Ascending aorta (tissue), 2 donors: ENCODE measurements at regions not wholly inside any gene's neighbourhood (a gene's known extent, or its start where the extent isn't known, plus 50 kb on each side); places are given as distances from the start of the nearest gene placed in this dataset.
A peak's percentile ranks its signal among the peaks of the same experiment; 100 is the strongest.
"Not testable (repeated sequence)": the region's sequence is repeated elsewhere in the genome, so short reads cannot be mapped to it uniquely, and the experiment has no call there.

ENCODE experiments used
- DNase-seq, 2 donors: peaks; one replicate each; pipeline ENCODE4 v3.0.0-alpha.2; 2019; ENCODE audit warnings: low spot score in 2 of 2
- H3K27ac ChIP-seq, 2 donors: fragments of 200-600 bp; sonication (generic); one replicate each; pipeline ENCODE4 v1.5.1; 2016 to 2017; ENCODE audit warnings: mild to moderate bottlenecking in 1 of 2
- H3K27me3 ChIP-seq: fragments of 200-600 bp; sonication (generic); one replicate; pipeline ENCODE4 v1.5.1; 2017
- H3K36me3 ChIP-seq, 2 donors: fragments of 200-600 bp; sonication (generic); one replicate each; pipeline ENCODE4 v1.5.1; 2016
- H3K4me1 ChIP-seq, 2 donors: fragments of 200-600 bp; sonication (generic); one replicate each; pipeline ENCODE4 v1.5.1; 2016 to 2017; ENCODE audit warnings: mild to moderate bottlenecking in 1 of 2
- H3K4me3 ChIP-seq, 2 donors: fragments of 200-600 bp; sonication (generic); one replicate each; pipeline ENCODE4 v1.5.1; 2016 to 2017; ENCODE audit warnings: mild to moderate bottlenecking in 1 of 2
- H3K9me3 ChIP-seq, 2 donors: fragments of 200-600 bp; sonication (generic); one replicate each; pipeline ENCODE4 v1.5.1; 2016
- intact Hi-C: fragments of 100-400 bp; cut with DNase I; formaldehyde crosslinking; loops from one replicate; pipeline ENCODE4 v1.15.1; 2023
- TF ChIP-seq, protein P1 (sequence below), 3 experiments: fragments of 200-600 bp in 2 of 3; fragments of 450-650 bp in 1 of 3; sonication (generic) in 2 of 3; IDR thresholded peaks; one replicate each; pipeline ENCODE4 v1.5.1; 2016 to 2019; ENCODE audit warnings: antibody characterized with exemption in 3 of 3, mild to moderate bottlenecking in 1 of 3, moderate library complexity in 1 of 3

- DNase-seq, H3K4me3 ChIP-seq, intact Hi-C loops: not testable (repeated sequence)
These were observed 323.5 kb downstream of the KLF13 start for GRCh38 chr15:31650055-31650701.

DNA sequence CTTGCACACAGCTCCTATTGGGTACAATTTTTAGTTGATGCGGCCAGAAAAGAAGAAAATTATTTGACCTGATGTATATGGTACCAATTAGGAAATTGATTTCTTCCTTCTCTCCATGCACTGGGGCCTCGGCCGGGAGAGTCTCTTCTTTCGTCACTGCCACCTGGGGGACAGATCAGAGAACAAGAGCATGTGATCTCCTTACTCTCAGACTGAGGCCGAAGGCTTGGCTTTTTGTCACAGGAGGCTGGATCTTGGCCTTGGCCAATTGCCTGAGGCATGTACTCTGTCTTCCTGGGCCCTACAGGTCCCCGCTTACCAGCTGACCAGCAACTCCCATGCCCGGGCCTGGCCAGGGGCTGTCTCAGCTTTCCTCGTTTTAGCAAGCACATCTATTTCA is 330.3 kb downstream of the KLF13 start:
- H3K27me3 ChIP-seq, H3K36me3 ChIP-seq, H3K4me3 ChIP-seq, intact Hi-C loops, DNase-seq, H3K27ac ChIP-seq, H3K9me3 ChIP-seq, H3K4me1 ChIP-seq: not testable (repeated sequence)

More at GRCh38 chr15:31650055-31650701, 323.5 kb downstream of the KLF13 start:
- not testable (repeated sequence) for H3K4me1 ChIP-seq, H3K27me3 ChIP-seq, H3K36me3 ChIP-seq, H3K27ac ChIP-seq, H3K9me3 ChIP-seq
- TF ChIP-seq, protein P1, sequence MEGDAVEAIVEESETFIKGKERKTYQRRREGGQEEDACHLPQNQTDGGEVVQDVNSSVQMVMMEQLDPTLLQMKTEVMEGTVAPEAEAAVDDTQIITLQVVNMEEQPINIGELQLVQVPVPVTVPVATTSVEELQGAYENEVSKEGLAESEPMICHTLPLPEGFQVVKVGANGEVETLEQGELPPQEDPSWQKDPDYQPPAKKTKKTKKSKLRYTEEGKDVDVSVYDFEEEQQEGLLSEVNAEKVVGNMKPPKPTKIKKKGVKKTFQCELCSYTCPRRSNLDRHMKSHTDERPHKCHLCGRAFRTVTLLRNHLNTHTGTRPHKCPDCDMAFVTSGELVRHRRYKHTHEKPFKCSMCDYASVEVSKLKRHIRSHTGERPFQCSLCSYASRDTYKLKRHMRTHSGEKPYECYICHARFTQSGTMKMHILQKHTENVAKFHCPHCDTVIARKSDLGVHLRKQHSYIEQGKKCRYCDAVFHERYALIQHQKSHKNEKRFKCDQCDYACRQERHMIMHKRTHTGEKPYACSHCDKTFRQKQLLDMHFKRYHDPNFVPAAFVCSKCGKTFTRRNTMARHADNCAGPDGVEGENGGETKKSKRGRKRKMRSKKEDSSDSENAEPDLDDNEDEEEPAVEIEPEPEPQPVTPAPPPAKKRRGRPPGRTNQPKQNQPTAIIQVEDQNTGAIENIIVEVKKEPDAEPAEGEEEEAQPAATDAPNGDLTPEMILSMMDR (IDR thresholded peaks at IDR 0.05), result peak in 2 of 3 experiments; percentile 19 to 33

DNA sequence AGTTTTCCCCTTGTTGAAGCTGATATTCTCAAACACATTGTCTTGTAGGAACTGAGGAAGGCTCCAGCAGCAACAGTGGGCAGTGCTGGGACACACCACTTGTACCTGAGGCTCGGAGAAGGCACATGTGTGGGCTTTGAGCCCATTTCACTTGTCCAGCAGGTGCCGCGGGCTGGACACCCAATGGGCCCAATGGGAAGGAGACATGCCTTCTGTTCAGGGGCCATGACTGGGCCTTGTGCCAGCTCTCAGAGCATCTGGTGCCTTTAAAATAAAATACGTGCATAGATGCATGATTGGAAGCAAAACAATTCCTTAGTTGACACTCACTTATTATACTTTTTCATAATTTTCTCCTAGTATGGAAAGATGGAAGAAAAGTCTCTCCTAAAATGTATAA is 334.2 kb downstream of the KLF13 start:
- intact Hi-C loops, result no loop called here
- no peak overlapping the region for H3K4me3 ChIP-seq
- TF ChIP-seq, protein P1 (IDR thresholded peaks at IDR 0.05), result no peak
- H3K27ac ChIP-seq, result no peak overlapping the region
- H3K36me3 ChIP-seq, result no peaks in the 10 kb centered on the region
- H3K4me1 ChIP-seq, result no peaks in the 10 kb centered on the region
- no peak for DNase-seq
- peaks cover 0 to 4% of the 10 kb centered on the region in 2 donors for H3K9me3 ChIP-seq
- no peaks in the 10 kb centered on the region for H3K27me3 ChIP-seq

- H3K9me3 ChIP-seq, H3K27me3 ChIP-seq, H3K36me3 ChIP-seq, DNase-seq, intact Hi-C loops, H3K4me1 ChIP-seq, H3K27ac ChIP-seq, H3K4me3 ChIP-seq: not testable (repeated sequence)
These were observed 339.1 kb downstream of the KLF13 start for GRCh38 chr15:31665732-31666131.

GRCh38 chr15:31669158-31669908 is 342.7 kb downstream of the KLF13 start:
- intact Hi-C loops, H3K4me1 ChIP-seq, DNase-seq, H3K4me3 ChIP-seq, H3K9me3 ChIP-seq, H3K27ac ChIP-seq, H3K27me3 ChIP-seq, H3K36me3 ChIP-seq: not testable (repeated sequence)

- H3K27ac ChIP-seq, intact Hi-C loops, DNase-seq, H3K9me3 ChIP-seq, H3K27me3 ChIP-seq, H3K36me3 ChIP-seq, H3K4me3 ChIP-seq, H3K4me1 ChIP-seq: not testable (repeated sequence)
These were observed 346.6 kb downstream of the KLF13 start for GRCh38 chr15:31673263-31673662.

DNA sequence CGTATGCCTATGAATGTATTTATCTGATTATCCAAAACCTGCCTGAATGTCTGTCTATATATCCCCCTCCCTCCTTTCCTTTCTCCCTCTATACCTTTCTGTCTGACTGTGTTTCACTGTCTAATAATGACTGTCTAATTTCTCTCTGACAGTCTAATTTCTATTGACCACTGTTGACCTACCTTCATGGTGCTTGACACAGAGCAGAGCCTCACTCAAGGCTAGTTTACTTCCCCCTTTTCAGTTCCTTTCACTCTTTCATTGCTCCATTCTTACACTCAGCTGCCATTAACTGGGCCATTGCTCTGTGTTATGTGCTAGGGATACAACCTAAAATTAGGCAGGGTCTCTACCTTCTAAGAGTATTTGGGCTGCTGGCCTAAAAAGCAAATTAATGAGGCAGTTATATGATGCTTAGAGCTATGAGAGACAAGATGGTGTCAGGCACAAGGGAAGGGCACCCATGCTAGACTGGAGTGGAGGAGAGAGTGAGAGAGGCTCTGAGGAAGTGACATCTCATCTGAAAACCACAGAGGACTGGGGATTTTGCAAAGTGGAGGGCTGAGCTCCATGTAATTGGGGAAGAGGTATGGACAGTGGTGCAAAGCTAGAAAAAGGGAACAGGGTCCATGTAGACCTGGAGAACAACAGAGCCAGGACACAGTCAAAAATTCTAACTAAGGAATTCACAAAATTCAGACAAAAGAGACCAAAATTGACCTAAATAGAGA is 348.6 kb upstream of the CHRNA7 start:
- H3K27ac ChIP-seq, H3K4me3 ChIP-seq, DNase-seq, H3K36me3 ChIP-seq, H3K9me3 ChIP-seq, H3K4me1 ChIP-seq, intact Hi-C loops, H3K27me3 ChIP-seq: not testable (repeated sequence)

GRCh38 chr15:31687088-31687487 is 343.2 kb upstream of the CHRNA7 start:
- H3K4me1 ChIP-seq, H3K36me3 ChIP-seq, H3K9me3 ChIP-seq, DNase-seq, intact Hi-C loops, H3K27ac ChIP-seq, H3K4me3 ChIP-seq, H3K27me3 ChIP-seq: not testable (repeated sequence)

DNA sequence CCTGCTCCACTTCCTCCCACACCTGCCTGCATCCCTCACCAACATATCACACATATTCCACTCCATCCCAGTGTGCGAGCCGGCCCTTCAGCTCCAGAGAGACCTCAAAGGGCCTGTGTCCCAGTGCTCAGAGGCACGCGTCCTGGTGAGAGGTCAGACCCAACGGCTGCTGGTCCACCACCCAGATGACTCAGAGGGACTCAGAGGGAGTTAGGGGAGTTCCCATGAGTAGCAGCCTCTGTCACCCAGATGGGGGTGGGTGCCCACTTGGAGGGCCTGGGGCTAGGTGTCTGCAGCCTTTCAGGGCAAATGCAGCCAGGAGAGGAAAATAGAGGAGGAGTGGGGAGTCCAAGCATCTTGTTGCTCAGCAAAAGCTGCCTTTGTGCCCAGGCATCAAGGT is 333.8 kb upstream of the CHRNA7 start:
- intact Hi-C loops, H3K27ac ChIP-seq, DNase-seq, H3K4me3 ChIP-seq, H3K27me3 ChIP-seq, H3K36me3 ChIP-seq, H3K9me3 ChIP-seq, H3K4me1 ChIP-seq: not testable (repeated sequence)

DNA sequence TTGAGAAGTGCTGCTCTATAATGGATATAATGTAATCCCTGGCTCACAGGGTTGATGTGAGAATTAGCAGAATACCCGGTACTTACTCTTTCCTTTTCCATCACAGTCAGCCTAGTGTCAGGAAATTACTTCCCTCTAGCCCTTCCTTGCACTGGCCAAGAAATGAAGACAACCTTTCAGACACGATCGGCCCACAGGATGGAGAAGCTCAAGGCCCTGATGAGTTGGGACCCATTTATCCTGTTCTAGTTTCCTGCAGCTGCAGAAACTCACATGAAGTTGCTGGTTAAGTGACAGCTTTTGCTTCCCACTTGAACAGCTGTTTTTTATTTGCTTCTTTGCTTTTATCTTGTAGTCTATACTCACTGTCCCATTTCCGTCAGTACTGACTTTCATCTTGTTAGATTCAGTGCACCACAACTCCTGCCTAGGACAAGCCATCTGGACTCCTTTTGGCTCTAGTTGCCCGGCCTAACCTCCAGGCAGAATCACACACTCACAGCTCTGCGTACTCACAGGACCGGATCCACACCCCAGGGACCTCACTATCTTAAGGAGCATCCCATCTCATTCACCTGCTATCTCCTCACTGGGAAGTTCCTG is 325.1 kb upstream of the CHRNA7 start:
- H3K36me3 ChIP-seq, H3K27me3 ChIP-seq, intact Hi-C loops, H3K4me3 ChIP-seq, H3K27ac ChIP-seq, H3K9me3 ChIP-seq, H3K4me1 ChIP-seq, DNase-seq: not testable (repeated sequence)

DNA sequence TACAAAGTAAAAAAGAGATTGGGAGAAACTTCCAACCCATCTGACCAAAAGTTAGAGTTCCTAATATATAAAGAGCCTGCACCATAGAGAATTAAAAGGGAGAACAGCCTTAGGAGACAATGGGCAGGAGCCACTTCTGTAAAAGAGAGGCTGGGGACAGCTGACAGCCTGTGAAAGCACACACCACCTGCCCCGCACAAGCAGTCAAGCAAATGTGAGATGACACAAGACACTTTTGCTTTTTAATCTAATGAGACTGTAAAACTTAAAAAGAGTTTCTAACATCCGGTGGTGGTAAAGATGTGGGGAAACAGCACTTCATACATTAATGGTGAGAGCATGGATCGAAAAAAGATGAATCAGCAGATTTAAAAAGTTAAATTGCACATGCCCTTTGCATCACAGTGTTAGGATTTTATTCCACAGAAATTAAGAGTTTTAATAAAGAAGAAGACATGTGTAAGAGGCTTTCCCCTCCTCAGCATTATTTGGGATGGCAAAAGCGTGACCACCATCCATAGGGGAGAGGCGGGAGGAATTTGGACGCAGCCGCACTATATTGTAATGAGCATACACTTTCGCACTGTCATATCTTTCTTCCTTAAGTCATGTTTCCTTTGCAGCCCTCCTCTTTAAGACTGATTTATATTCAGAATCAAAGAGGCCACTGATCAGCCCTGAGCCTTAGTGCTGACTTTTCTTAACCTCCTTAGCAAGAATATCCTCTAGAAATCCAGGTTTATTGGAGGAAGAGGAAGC is 322.2 kb upstream of the CHRNA7 start:
- DNase-seq, H3K27me3 ChIP-seq, H3K4me3 ChIP-seq, H3K27ac ChIP-seq, H3K9me3 ChIP-seq, intact Hi-C loops, H3K4me1 ChIP-seq, H3K36me3 ChIP-seq: not testable (repeated sequence)
